Vagina (tissue), 2 donors: ENCODE measurements at regions not wholly inside any gene's neighbourhood (a gene's known extent, or its start where the extent isn't known, plus 50 kb on each side); places are given as distances from the start of the nearest gene placed in this dataset.

Source experiments
- CTCF ChIP-seq, 3 experiments: fragments of 450-650 bp in 2 of 3; fragments of 200-600 bp in 1 of 3; sonication (generic) in 1 of 3; IDR thresholded peaks; one replicate each; pipeline ENCODE4 v1.5.1; 2017 to 2019; ENCODE audit warnings: antibody characterized with exemption in 3 of 3, mild to moderate bottlenecking in 2 of 3, moderate library complexity in 2 of 3
- POLR2A ChIP-seq, 2 donors: fragments of 450-650 bp; IDR thresholded peaks; one replicate each; pipeline ENCODE4 v1.6.1; 2017; ENCODE audit warnings: antibody characterized with exemption in 2 of 2, mild to moderate bottlenecking in 2 of 2, moderate library complexity in 2 of 2
- POLR2AphosphoS5 ChIP-seq, 2 donors: sonication (generic); formaldehyde crosslinking; IDR thresholded peaks; one replicate each; pipeline ENCODE4 v1.9.0; 2017; ENCODE audit warnings: antibody characterized with exemption in 2 of 2, mild to moderate bottlenecking in 2 of 2, low read depth in 1 of 2; ENCODE audit not compliant: insufficient read depth in 1 of 2

- TF ChIP-seq CTCF (IDR thresholded peaks at IDR 0.05) (no peak), POLR2AphosphoS5 (IDR thresholded peaks at IDR 0.05; ENCODE audit: insufficient read depth in 1 of 2, low read depth in 1 of 2) (no peak), POLR2A (IDR thresholded peaks at IDR 0.05) (no peak)
Measured at GRCh38 chrX:2595258-2595657, 94.5 kb upstream of the DHRSX start.
